ENCODE measurements at regions not wholly inside any gene's neighbourhood (a gene's known extent, or its start where the extent isn't known, plus 50 kb on each side); places are given as distances from the start of the nearest gene placed in this dataset.

GRCh38 chr14:106044515-106044914, 518.1 kb downstream of the TMEM121 start:
- TF ChIP-seq POLR2A (IDR thresholded peaks at IDR 0.05; ENCODE audit: low read depth, low read length): no peak
- no peak for TF ChIP-seq POLR2AphosphoS5 (IDR thresholded peaks at IDR 0.05; ENCODE audit: low read depth, low read length)
- no peak for TF ChIP-seq TAF1 (IDR thresholded peaks at IDR 0.05; ENCODE audit: borderline replicate concordance, low read depth, low read length)
